GM23248 (cell line): ENCODE measurements at regions not wholly inside any gene's neighbourhood (a gene's known extent, or its start where the extent isn't known, plus 50 kb on each side); places are given as distances from the start of the nearest gene placed in this dataset.

Experiments used
- DNase-seq: peaks from one replicate; pipeline ENCODE4 v3.0.0-alpha.2; 2015
- H2AFZ ChIP-seq: fragments of 200-600 bp; sonication (generic); 2 replicates; pipeline ENCODE4 v1.6.1; 2016; ENCODE audit warnings: antibody characterized with exemption
- H3F3A ChIP-seq: fragments of 200-600 bp; sonication (generic); 2 replicates; pipeline ENCODE4 v1.6.1; 2016; ENCODE audit warnings: mild to moderate bottlenecking, antibody characterized with exemption, mixed run types; ENCODE audit not compliant: insufficient read depth
- H3K27ac ChIP-seq: fragments of 200-600 bp; sonication (generic); 2 replicates; pipeline ENCODE4 v1.5.1; 2016; ENCODE audit warnings: mild to moderate bottlenecking
- H3K27me3 ChIP-seq: fragments of 200-600 bp; sonication (generic); replicated peaks from 2 replicates; pipeline ENCODE4 v1.6.1; 2016; ENCODE audit warnings: mild to moderate bottlenecking; ENCODE audit not compliant: insufficient read depth
- H3K36me3 ChIP-seq: fragments of 200-600 bp; sonication (generic); 2 replicates; pipeline ENCODE4 v1.6.1; 2016; ENCODE audit warnings: low read depth, mild to moderate bottlenecking
- H3K4me1 ChIP-seq: fragments of 200-600 bp; sonication (generic); 2 replicates; pipeline ENCODE4 v1.6.1; 2016; ENCODE audit warnings: mild to moderate bottlenecking; ENCODE audit not compliant: insufficient read depth
- H3K4me2 ChIP-seq: fragments of 200-600 bp; sonication (generic); one replicate; pipeline ENCODE4 v1.6.1; 2016; ENCODE audit warnings: mild to moderate bottlenecking; ENCODE audit not compliant: unreplicated experiment
- H3K4me3 ChIP-seq: fragments of 200-600 bp; sonication (generic); 2 replicates; pipeline ENCODE4 v1.5.1; 2016; ENCODE audit warnings: mild to moderate bottlenecking
- H3K79me2 ChIP-seq: fragments of 200-600 bp; sonication (generic); 2 replicates; pipeline ENCODE4 v1.6.1; 2016; ENCODE audit warnings: mild to moderate bottlenecking; ENCODE audit not compliant: insufficient read depth
- H3K9ac ChIP-seq: fragments of 200-600 bp; sonication (generic); 2 replicates; pipeline ENCODE4 v1.6.1; 2016; ENCODE audit warnings: mild to moderate bottlenecking
- H3K9me2 ChIP-seq: fragments of 200-600 bp; sonication (generic); 2 replicates; pipeline ENCODE4 v1.6.1; 2016; ENCODE audit warnings: mixed run types, mild to moderate bottlenecking, moderate library complexity; ENCODE audit not compliant: insufficient read depth
- H3K9me3 ChIP-seq: fragments of 200-600 bp; sonication (generic); one replicate; pipeline ENCODE4 v1.6.1; 2017; ENCODE audit warnings: low read depth
- H4K20me1 ChIP-seq: fragments of 200-600 bp; sonication (generic); 2 replicates; pipeline ENCODE4 v1.6.0; 2016; ENCODE audit not compliant: insufficient read depth
- EZH2 ChIP-seq: fragments of 200-600 bp; sonication (generic); IDR thresholded peaks from 2 replicates; pipeline ENCODE4 v1.6.1; 2018; ENCODE audit warnings: antibody characterized with exemption, mild to moderate bottlenecking; ENCODE audit not compliant: insufficient read depth, poor library complexity, severe bottlenecking
- EZH2phosphoT487 ChIP-seq: fragments of 200-600 bp; sonication (generic); IDR thresholded peaks from 2 replicates; pipeline ENCODE4 v1.6.1; 2018; ENCODE audit warnings: antibody characterized with exemption, moderate library complexity, mild to moderate bottlenecking, low read depth; ENCODE audit not compliant: insufficient read depth
- WGBS, 2 experiments: methylation state at CpG; one replicate each; pipeline ENCODE4 v1.1.6; 2015 to 2017; ENCODE audit warnings: low lambda C conversion rate in 2 of 2, low coverage in 1 of 2; ENCODE audit errors: missing lambda C conversion rate in 2 of 2; 5-methylcytosine and 5-hydroxymethylcytosine counted together
- in situ Hi-C: fragments of 300-500 bp; cut with MboI; formaldehyde crosslinking; loops from 2 replicates; pipeline ENCODE4 v1.15.0; 2020

DNA sequence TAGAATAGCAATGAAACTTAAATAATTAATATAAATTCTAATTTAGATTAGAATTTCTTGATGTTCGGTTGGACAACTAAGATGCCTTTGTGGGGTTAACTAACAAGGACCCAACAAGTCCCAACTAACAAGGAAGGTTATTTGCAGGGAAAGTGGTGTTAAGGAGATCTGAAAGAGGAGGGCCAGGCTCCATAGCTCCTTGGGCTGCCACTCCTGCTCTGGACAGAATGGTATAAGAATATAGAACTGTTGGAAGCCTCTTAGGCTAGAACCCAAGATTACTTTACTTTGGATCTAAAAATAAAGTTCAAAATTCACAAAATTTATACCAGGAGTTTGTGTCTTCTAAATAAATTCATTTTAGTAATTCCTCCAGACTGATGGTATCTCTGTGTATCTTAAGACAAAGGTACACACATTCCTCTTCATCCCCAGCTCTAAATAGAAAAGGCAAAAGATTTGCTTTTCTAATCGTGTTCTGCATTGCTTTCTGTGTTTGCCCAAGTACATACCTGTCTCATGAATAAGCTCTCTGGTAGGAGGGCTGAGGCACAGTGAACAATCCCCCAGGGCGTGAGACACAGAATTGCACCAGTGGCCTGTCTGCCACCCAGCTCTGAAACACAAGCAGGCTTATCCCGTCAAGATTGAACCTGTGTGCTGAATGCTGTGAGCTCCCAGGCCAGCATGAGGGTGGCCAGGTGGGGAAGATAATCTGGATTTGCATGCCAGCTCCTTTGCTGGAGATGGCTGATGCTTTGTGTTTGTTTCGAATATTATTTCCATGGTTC, 176.0 kb downstream of the ACKR3 start:
- Histone ChIP-seq H4K20me1 (no peaks in the 10 kb centered on the region), H3K4me1 (peaks cover 55% of the 10 kb centered on the region), H3K4me3 (peak overlapping the region; percentile 14), H2AFZ (no peak overlapping the region), H3K36me3 (no peaks in the 10 kb centered on the region), H3K27me3 (no peaks in the 10 kb centered on the region), H3K9me3 (no peaks in the 10 kb centered on the region), H3K9ac (peak overlapping the region; percentile 80), H3K79me2 (no peaks in the 10 kb centered on the region), H3K9me2 (no peaks in the 10 kb centered on the region), H3K27ac (peak overlapping the region; percentile 98), H3K4me2 (peak overlapping the region; percentile 66), H3F3A (peaks cover 33% of the 10 kb centered on the region)
- TF ChIP-seq EZH2 (no peak), EZH2phosphoT487 (no peak)
- in situ Hi-C loops = no loop called here
- DNase-seq = peak; percentile 92
- 29 to 30% methylated on average over 5 of the region's 5 CpGs for WGBS, 2 experiments

GRCh38 chr2:236746833-236747232, 177.2 kb downstream of the ACKR3 start:
- no peak for DNase-seq
- H2AFZ ChIP-seq = no peak overlapping the region
- H3K36me3 ChIP-seq = no peaks in the 10 kb centered on the region
- no peak overlapping the region for H3K4me3 ChIP-seq
- no peak overlapping the region for H3K27ac ChIP-seq
- no peak overlapping the region for H3K9ac ChIP-seq
- WGBS, 2 experiments = 97 to 99% methylated on average over 11 of the region's 11 CpGs
- H3F3A ChIP-seq = peaks cover 33% of the 10 kb centered on the region
- no peak for TF ChIP-seq EZH2phosphoT487
- TF ChIP-seq EZH2 = no peak
- no peaks in the 10 kb centered on the region for H3K27me3 ChIP-seq
- no peaks in the 10 kb centered on the region for H4K20me1 ChIP-seq
- peaks cover 55% of the 10 kb centered on the region for H3K4me1 ChIP-seq
- in situ Hi-C loops = no loop called here
- no peak overlapping the region for H3K4me2 ChIP-seq
- no peaks in the 10 kb centered on the region for H3K9me3 ChIP-seq
- H3K79me2 ChIP-seq = no peaks in the 10 kb centered on the region
- no peaks in the 10 kb centered on the region for H3K9me2 ChIP-seq

- in situ Hi-C loops = no loop called here
Measured at GRCh38 chr2:236747426-236747825, 177.8 kb downstream of the ACKR3 start.

DNA sequence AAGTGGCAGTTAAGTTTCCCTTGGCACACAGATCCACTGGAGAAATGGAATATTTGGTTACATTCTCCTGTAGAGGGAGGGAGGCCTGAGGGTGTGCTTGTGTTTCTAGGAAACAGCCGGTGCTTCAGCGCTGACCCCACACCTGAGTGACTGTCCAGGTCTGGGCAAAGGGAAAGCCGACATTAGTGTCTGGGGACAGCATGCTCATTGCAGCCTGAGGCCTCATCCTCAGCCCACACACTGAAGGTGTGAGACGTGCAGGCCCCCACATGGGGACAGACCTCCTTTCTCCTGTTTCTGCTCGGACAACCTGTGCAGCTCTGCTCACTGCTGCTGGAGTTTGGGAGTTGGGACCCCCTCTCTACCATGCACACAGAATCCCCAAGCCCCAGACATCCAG, 178.3 kb downstream of the ACKR3 start:
- H3K9me2 ChIP-seq = no peaks in the 10 kb centered on the region
- H3K4me3 ChIP-seq = no peak overlapping the region
- H3K4me1 ChIP-seq = peaks cover 46% of the 10 kb centered on the region
- H3K4me2 ChIP-seq = no peak overlapping the region
- H3K79me2 ChIP-seq = no peaks in the 10 kb centered on the region
- no peaks in the 10 kb centered on the region for H3K36me3 ChIP-seq
- no peaks in the 10 kb centered on the region for H3K9me3 ChIP-seq
- no peak overlapping the region for H3K9ac ChIP-seq
- H3K27me3 ChIP-seq = no peaks in the 10 kb centered on the region
- no peaks in the 10 kb centered on the region for H4K20me1 ChIP-seq
- no peak for TF ChIP-seq EZH2
- no peak for TF ChIP-seq EZH2phosphoT487
- peaks cover 24% of the 10 kb centered on the region for H3F3A ChIP-seq
- DNase-seq = no peak
- H2AFZ ChIP-seq = no peak overlapping the region
- in situ Hi-C loops = no loop called here
- H3K27ac ChIP-seq = no peak overlapping the region
- 95 to 98% methylated on average over 5 of the region's 5 CpGs for WGBS, 2 experiments

More at GRCh38 chr2:236747426-236747825, 177.8 kb downstream of the ACKR3 start:
- H4K20me1 ChIP-seq = no peaks in the 10 kb centered on the region
- H3K79me2 ChIP-seq = no peaks in the 10 kb centered on the region
- no peak overlapping the region for H3K27ac ChIP-seq
- peaks cover 29% of the 10 kb centered on the region for H3F3A ChIP-seq
- no peaks in the 10 kb centered on the region for H3K9me2 ChIP-seq
- no peaks in the 10 kb centered on the region for H3K27me3 ChIP-seq
- H3K4me3 ChIP-seq = no peak overlapping the region
- H3K9me3 ChIP-seq = no peaks in the 10 kb centered on the region
- TF ChIP-seq EZH2 (no peak), EZH2phosphoT487 (no peak)
- no peak for DNase-seq
- no peak overlapping the region for H3K9ac ChIP-seq
- H3K4me2 ChIP-seq = no peak overlapping the region
- H3K4me1 ChIP-seq = peaks cover 51% of the 10 kb centered on the region
- H3K36me3 ChIP-seq = no peaks in the 10 kb centered on the region
- 93 to 96% methylated on average over 7 of the region's 7 CpGs for WGBS, 2 experiments
- no peak overlapping the region for H2AFZ ChIP-seq
